GM10266 (cell line): ENCODE measurements at regions not wholly inside any gene's neighbourhood (a gene's known extent, or its start where the extent isn't known, plus 50 kb on each side); places are given as distances from the start of the nearest gene placed in this dataset.
"Not testable (repeated sequence)": the region's sequence is repeated elsewhere in the genome, so short reads cannot be mapped to it uniquely, and the experiment has no call there.

Experiments
- DNase-seq: peaks from one replicate; pipeline ENCODE4 v3.0.0; 2012; ENCODE audit errors: extremely low spot score
- CTCF ChIP-seq: IDR thresholded peaks from 2 replicates; pipeline ENCODE4 v1.5.1; 2012; ENCODE audit warnings: mild to moderate bottlenecking, low read depth; ENCODE audit not compliant: control insufficient read depth, insufficient read depth; ENCODE audit errors: missing control alignments

- no peak for TF ChIP-seq CTCF
- no peak for DNase-seq
Observed at GRCh38 chr3:89947337-89947954, 840.0 kb downstream of the EPHA3 start.

- no peak for DNase-seq
- no peak for TF ChIP-seq CTCF
Observed at GRCh38 chr3:89948008-89948407, 840.6 kb downstream of the EPHA3 start.

- no peak for DNase-seq
- TF ChIP-seq CTCF: no peak
Observed at GRCh38 chr3:89950772-89951171, 843.4 kb downstream of the EPHA3 start.

GRCh38 chr3:89954137-89954536, 846.7 kb downstream of the EPHA3 start:
- TF ChIP-seq CTCF: no peak
- no peak for DNase-seq

GRCh38 chr3:89955156-89955555, 847.7 kb downstream of the EPHA3 start:
- no peak for DNase-seq
- TF ChIP-seq CTCF: no peak

GRCh38 chr3:89957451-89957850, 850.0 kb downstream of the EPHA3 start:
- DNase-seq: no peak
- TF ChIP-seq CTCF: no peak

- DNase-seq: not testable (repeated sequence)
Observed at GRCh38 chr3:89958163-89958562, 850.7 kb downstream of the EPHA3 start.

GRCh38 chr3:89964347-89964746, 856.9 kb downstream of the EPHA3 start:
- DNase-seq: no peak
- TF ChIP-seq CTCF: no peak
